Natural killer cell (primary cell): ENCODE measurements at regions not wholly inside any gene's neighbourhood (a gene's known extent, or its start where the extent isn't known, plus 50 kb on each side); places are given as distances from the start of the nearest gene placed in this dataset.

Source experiments
- ATAC-seq, 3 donors: fragments of 150-1000 bp in 2 of 3; fragments of 200-7000 bp in 1 of 3; cut with Tn5 transposase; 1 replicate in 1 of 3; 2 replicates in 2 of 3; pipeline ENCODE4 v1.10.0; 2021; ENCODE audit warnings: mild to moderate bottlenecking in 2 of 3, moderate library complexity in 2 of 3
- DNase-seq, 2 donors: peaks; one replicate each; pipeline versions ENCODE4 v3.0.0 to v3.0.0-alpha.2; 2013 to 2021; ENCODE audit warnings: mixed read lengths in 1 of 2
- H3K27ac ChIP-seq: one replicate; pipeline ENCODE4 v1.5.1; 2013; ENCODE audit warnings: mild to moderate bottlenecking, low read length
- H3K27me3 ChIP-seq: one replicate; pipeline ENCODE4 v1.6.1; 2013; ENCODE audit warnings: low read length; ENCODE audit not compliant: control insufficient read depth, insufficient read depth
- H3K36me3 ChIP-seq: one replicate; pipeline ENCODE4 v1.6.1; 2013; ENCODE audit warnings: low read length; ENCODE audit not compliant: control insufficient read depth, insufficient read depth
- H3K4me1 ChIP-seq: one replicate; pipeline ENCODE4 v1.6.1; 2013; ENCODE audit warnings: low read length; ENCODE audit not compliant: control insufficient read depth, insufficient read depth
- H3K4me3 ChIP-seq: one replicate; pipeline ENCODE4 v1.5.1; 2013; ENCODE audit warnings: low read length
- H3K9me3 ChIP-seq: one replicate; pipeline ENCODE4 v1.6.1; 2013; ENCODE audit warnings: low read length; ENCODE audit not compliant: control insufficient read depth, insufficient read depth
- H3K27ac Mint-ChIP-seq, 2 donors: one replicate each; pipeline ENCODE4 v1.8.0; 2022; ENCODE audit warnings: mild to moderate bottlenecking in 2 of 2, mixed read lengths in 2 of 2, moderate library complexity in 1 of 2
- H3K27me3 Mint-ChIP-seq, 2 donors: one replicate each; pipeline ENCODE4 v1.8.0; 2022; ENCODE audit warnings: low read depth in 2 of 2, mixed read lengths in 2 of 2
- H3K36me3 Mint-ChIP-seq: one replicate; pipeline ENCODE4 v1.8.0; 2022; ENCODE audit warnings: mixed read lengths
- H3K4me1 Mint-ChIP-seq, 2 donors: one replicate each; pipeline ENCODE4 v1.8.0; 2022; ENCODE audit warnings: mixed read lengths in 2 of 2
- H3K4me3 Mint-ChIP-seq: one replicate; pipeline ENCODE4 v1.8.0; 2022; ENCODE audit warnings: mild to moderate bottlenecking, moderate library complexity, mixed read lengths
- H3K9me3 Mint-ChIP-seq, 2 donors: one replicate each; pipeline ENCODE4 v1.8.0; 2022; ENCODE audit warnings: mixed read lengths in 2 of 2
- CTCF ChIP-seq: fragments of 200-600 bp; IDR thresholded peaks from one replicate; pipeline ENCODE4 v1.8.0; 2022; ENCODE audit warnings: antibody characterized with exemption
- WGBS: methylation state at CpG from one replicate; pipeline ENCODE4 v1.1.7; 2013; ENCODE audit warnings: missing lambda C conversion rate; ENCODE audit not compliant: insufficient coverage; 5-methylcytosine and 5-hydroxymethylcytosine counted together
- intact Hi-C: fragments of 100-400 bp; cut with micrococcal nuclease; formaldehyde crosslinking; loops from one replicate; pipeline ENCODE4 v1.14.2; 2022

GRCh38 chr13:62875118-62875640, 1459.5 kb upstream of the PCDH20 start:
- TF ChIP-seq CTCF: no peak
- H3K27me3 Mint-ChIP-seq: no peaks in the 10 kb centered on the region
- H3K4me3 Mint-ChIP-seq: no peak overlapping the region
- H3K9me3 Mint-ChIP-seq: peaks cover 0 to 15% of the 10 kb centered on the region in 2 donors
- Histone ChIP-seq H3K9me3 (peaks cover 20% of the 10 kb centered on the region), H3K27ac (no peak overlapping the region), H3K4me1 (no peaks in the 10 kb centered on the region), H3K4me3 (no peak overlapping the region), H3K27me3 (no peaks in the 10 kb centered on the region), H3K36me3 (no peaks in the 10 kb centered on the region)
- no peak overlapping the region for H3K27ac Mint-ChIP-seq
- ATAC-seq (no peak), DNase-seq (no peak)
- 61% methylated on average over 2 of the region's 2 CpGs for WGBS
- no peaks in the 10 kb centered on the region for H3K36me3 Mint-ChIP-seq
- intact Hi-C loops: no loop called here
- no peaks in the 10 kb centered on the region for H3K4me1 Mint-ChIP-seq

GRCh38 chr13:62850331-62850730, 1434.7 kb upstream of the PCDH20 start:
- ATAC-seq: no peak
- H3K4me3 ChIP-seq: no peak overlapping the region
- TF ChIP-seq CTCF: no peak
- no peaks in the 10 kb centered on the region for H3K4me1 ChIP-seq
- Mint-ChIP-seq H3K36me3 (no peaks in the 10 kb centered on the region), H3K9me3 (peaks cover 12 to 32% of the 10 kb centered on the region in 2 donors), H3K27ac (no peak overlapping the region), H3K4me1 (no peaks in the 10 kb centered on the region), H3K27me3 (no peaks in the 10 kb centered on the region), H3K4me3 (no peak overlapping the region)
- H3K9me3 ChIP-seq: no peaks in the 10 kb centered on the region
- DNase-seq: no peak
- H3K27me3 ChIP-seq: no peaks in the 10 kb centered on the region
- no CpG with 5 or more reads among the region's 3 CpGs for WGBS
- intact Hi-C loops: no loop called here
- H3K27ac ChIP-seq: no peak overlapping the region
- H3K36me3 ChIP-seq: no peaks in the 10 kb centered on the region

GRCh38 chr13:62847520-62847919, 1431.9 kb upstream of the PCDH20 start:
- no peaks in the 10 kb centered on the region for H3K36me3 Mint-ChIP-seq
- DNase-seq: no peak

More at GRCh38 chr13:62847520-62847919, 1431.9 kb upstream of the PCDH20 start:
- Histone ChIP-seq H3K27me3 (no peaks in the 10 kb centered on the region), H3K36me3 (no peaks in the 10 kb centered on the region), H3K4me3 (no peak overlapping the region), H3K4me1 (no peaks in the 10 kb centered on the region), H3K9me3 (no peaks in the 10 kb centered on the region), H3K27ac (no peak overlapping the region)
- H3K4me1 Mint-ChIP-seq: no peaks in the 10 kb centered on the region
- intact Hi-C loops: no loop called here
- peaks cover 11 to 23% of the 10 kb centered on the region in 2 donors for H3K9me3 Mint-ChIP-seq
- TF ChIP-seq CTCF: no peak
- no peak overlapping the region for H3K27ac Mint-ChIP-seq
- H3K27me3 Mint-ChIP-seq: no peaks in the 10 kb centered on the region
- WGBS: no CpG with 5 or more reads among the region's 1 CpG
- ATAC-seq: no peak
- H3K4me3 Mint-ChIP-seq: no peak overlapping the region
